Fibroblast of lung (primary cell): ENCODE measurements at regions not wholly inside any gene's neighbourhood (a gene's known extent, or its start where the extent isn't known, plus 50 kb on each side); places are given as distances from the start of the nearest gene placed in this dataset.

Source experiments
- CTCF ChIP-seq, 2 donors: IDR thresholded peaks in 1 of 2; conservative IDR thresholded peaks in 1 of 2; 1 replicate in 1 of 2; 2 replicates in 1 of 2; pipeline ENCODE4 v1.5.1; 2011 to 2012; ENCODE audit warnings: low read length in 2 of 2, control low read depth in 1 of 2, inconsistent platforms in 1 of 2, low read depth in 1 of 2, mild to moderate bottlenecking in 1 of 2
- EZH2 ChIP-seq: IDR thresholded peaks from 2 replicates; pipeline ENCODE4 v1.5.1; 2012; ENCODE audit warnings: low read length, control low read depth, mild to moderate bottlenecking; ENCODE audit errors: missing control alignments

- TF ChIP-seq CTCF (conservative IDR thresholded peaks at IDR 0.05 in 1 of 2, IDR thresholded peaks at IDR 0.05 in 1 of 2; ENCODE audit: low read depth in 1 of 2, low read length in 2 of 2) = no peak
- no peak for TF ChIP-seq EZH2
Measured at GRCh38 chr9:110129425-110129824, 78.5 kb downstream of the C9orf152 start.
